ENCODE measurements at regions not wholly inside any gene's neighbourhood (a gene's known extent, or its start where the extent isn't known, plus 50 kb on each side); places are given as distances from the start of the nearest gene placed in this dataset.

DNA sequence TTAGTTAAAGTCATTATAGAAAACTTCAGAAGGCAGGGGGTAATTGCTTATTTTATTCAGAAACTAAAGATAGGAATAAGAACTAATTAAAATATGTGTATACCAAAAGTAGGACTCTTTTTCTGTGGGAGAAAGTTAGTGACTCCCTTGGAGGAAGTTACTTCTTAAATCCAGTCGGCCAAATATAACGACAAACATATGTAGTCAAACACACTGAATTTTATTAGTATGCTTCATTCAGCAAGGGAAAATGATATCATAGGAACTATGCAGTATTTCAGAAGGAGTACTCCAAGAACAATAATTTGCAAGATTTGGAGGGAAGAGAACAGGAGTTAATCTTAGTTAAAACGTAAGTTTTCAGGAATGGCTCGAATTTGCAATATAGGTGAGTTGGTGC, 432.6 kb downstream of the CYLC2 start:
- no peaks in the 10 kb centered on the region for H3K4me1 ChIP-seq
- no peak overlapping the region for H3K4me2 ChIP-seq
- no peak overlapping the region for H3K27ac ChIP-seq
- no peaks in the 10 kb centered on the region for H3K36me3 ChIP-seq
- no peak for TF ChIP-seq Cebpa-rat (IDR thresholded peaks at IDR 0.05)
- no peaks in the 10 kb centered on the region for H4K20me1 ChIP-seq
- H3K9ac ChIP-seq: no peak overlapping the region
- H3K27me3 ChIP-seq: no peaks in the 10 kb centered on the region
- no peak overlapping the region for H3K4me3 ChIP-seq
- H3K9me3 ChIP-seq (replicated peaks in 1 of 11): no peaks in the 10 kb centered on the region

GRCh38 chr9:103430469-103430868, 435.3 kb downstream of the CYLC2 start:
- Histone ChIP-seq H3K9ac (no peak overlapping the region), H3K27me3 (no peaks in the 10 kb centered on the region), H3K4me3 (no peak overlapping the region), H3K36me3 (no peaks in the 10 kb centered on the region), H4K20me1 (no peaks in the 10 kb centered on the region), H3K27ac (no peak overlapping the region), H3K4me1 (no peaks in the 10 kb centered on the region), H3K9me3 (replicated peaks in 1 of 11) (no peaks in the 10 kb centered on the region), H3K4me2 (no peak overlapping the region)
- TF ChIP-seq Cebpa-rat (IDR thresholded peaks at IDR 0.05): no peak

- H3K9ac ChIP-seq: no peak overlapping the region
- no peak overlapping the region for H3K27ac ChIP-seq
- no peaks in the 10 kb centered on the region for H3K4me1 ChIP-seq
- H3K9me3 ChIP-seq (replicated peaks in 1 of 11): no peaks in the 10 kb centered on the region
- no peaks in the 10 kb centered on the region for H3K36me3 ChIP-seq
- no peak overlapping the region for H3K4me3 ChIP-seq
- TF ChIP-seq Cebpa-rat (IDR thresholded peaks at IDR 0.05): no peak
- no peaks in the 10 kb centered on the region for H3K27me3 ChIP-seq
- no peak overlapping the region for H3K4me2 ChIP-seq
- H4K20me1 ChIP-seq: no peaks in the 10 kb centered on the region
These were observed 436.7 kb downstream of the CYLC2 start for GRCh38 chr9:103431809-103432208.

- H3K36me3 ChIP-seq: no peaks in the 10 kb centered on the region
- H3K9ac ChIP-seq: no peak overlapping the region
- no peaks in the 10 kb centered on the region for H3K27me3 ChIP-seq
- no peaks in the 10 kb centered on the region for H4K20me1 ChIP-seq
- peaks cover 0 to 4% (median 0%) of the 10 kb centered on the region in 11 experiments; a peak in 2 of 22 replicates for H3K9me3 ChIP-seq (replicated peaks in 1 of 11)
- 0 out of 20 replicates have a peak, but pooled peaks cover 0 to 5% (median 0%) of the 10 kb centered on the region in 10 experiments for H3K4me1 ChIP-seq
- no peak for TF ChIP-seq Cebpa-rat (IDR thresholded peaks at IDR 0.05)
- H3K27ac ChIP-seq: no peak overlapping the region
- 0 out of 22 replicates have a peak overlapping the region, but pooled peaks of 1 of the 11 experiments have one; percentile 2 for H3K4me2 ChIP-seq
- no peak overlapping the region for H3K4me3 ChIP-seq
These were observed 449.0 kb downstream of the CYLC2 start for GRCh38 chr9:103444176-103444575.

- H3K9ac ChIP-seq: no peak overlapping the region
These were observed 463.7 kb downstream of the CYLC2 start for GRCh38 chr9:103458826-103459225.

DNA sequence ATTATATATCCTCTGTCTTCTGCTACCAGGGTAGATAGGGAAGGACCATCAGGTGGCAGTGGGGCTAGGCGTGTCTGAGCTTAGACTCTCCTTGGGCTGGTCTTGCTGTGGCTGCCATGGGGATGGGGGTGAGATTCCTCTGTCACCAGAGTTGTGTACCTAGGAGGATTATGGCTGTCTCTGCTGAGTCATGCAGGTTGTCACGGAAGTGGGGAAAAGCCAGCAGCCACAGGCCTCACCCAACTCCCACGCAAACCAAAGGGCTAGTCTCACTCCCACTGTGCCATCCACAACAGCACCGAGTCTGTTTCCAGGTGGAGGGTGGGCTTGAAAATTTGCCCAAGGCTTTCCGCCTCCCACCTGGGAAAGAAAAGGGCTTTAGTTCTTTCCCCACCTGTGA, 476.1 kb downstream of the CYLC2 start:
- Histone ChIP-seq H3K27ac (no peak overlapping the region), H3K36me3 (no peaks in the 10 kb centered on the region), H3K9ac (no peak overlapping the region), H4K20me1 (no peaks in the 10 kb centered on the region), H3K4me3 (no peak overlapping the region), H3K9me3 (replicated peaks in 1 of 11) (0 out of 22 replicates have a peak, but pooled peaks cover 0 to 7% (median 0%) of the 10 kb centered on the region in 11 experiments), H3K27me3 (no peaks in the 10 kb centered on the region), H3K4me1 (peaks cover 0 to 8% (median 4%) of the 10 kb centered on the region in 10 experiments; a peak in 4 of 20 replicates), H3K4me2 (peak overlapping the region in 4 of 11 experiments; percentile 20 to 41 (median 30); a peak in 4 of 22 replicates)
- no peak for TF ChIP-seq Cebpa-rat (IDR thresholded peaks at IDR 0.05)

More at GRCh38 chr9:103458826-103459225, 463.7 kb downstream of the CYLC2 start:
- Histone ChIP-seq H3K9me3 (replicated peaks in 1 of 11) (peaks cover 0 to 8% (median 0%) of the 10 kb centered on the region in 11 experiments; a peak in 5 of 22 replicates), H3K4me3 (no peak overlapping the region), H3K4me1 (no peaks in the 10 kb centered on the region), H3K27me3 (no peaks in the 10 kb centered on the region), H4K20me1 (no peaks in the 10 kb centered on the region), H3K27ac (no peak overlapping the region), H3K36me3 (no peaks in the 10 kb centered on the region), H3K4me2 (no peak overlapping the region)
- TF ChIP-seq Cebpa-rat (IDR thresholded peaks at IDR 0.05): no peak

- H3K27ac ChIP-seq: no peak overlapping the region
- no peak overlapping the region for H3K9ac ChIP-seq
- TF ChIP-seq Cebpa-rat (IDR thresholded peaks at IDR 0.05): no peak
These were observed 479.0 kb downstream of the CYLC2 start for GRCh38 chr9:103474156-103474555.

DNA sequence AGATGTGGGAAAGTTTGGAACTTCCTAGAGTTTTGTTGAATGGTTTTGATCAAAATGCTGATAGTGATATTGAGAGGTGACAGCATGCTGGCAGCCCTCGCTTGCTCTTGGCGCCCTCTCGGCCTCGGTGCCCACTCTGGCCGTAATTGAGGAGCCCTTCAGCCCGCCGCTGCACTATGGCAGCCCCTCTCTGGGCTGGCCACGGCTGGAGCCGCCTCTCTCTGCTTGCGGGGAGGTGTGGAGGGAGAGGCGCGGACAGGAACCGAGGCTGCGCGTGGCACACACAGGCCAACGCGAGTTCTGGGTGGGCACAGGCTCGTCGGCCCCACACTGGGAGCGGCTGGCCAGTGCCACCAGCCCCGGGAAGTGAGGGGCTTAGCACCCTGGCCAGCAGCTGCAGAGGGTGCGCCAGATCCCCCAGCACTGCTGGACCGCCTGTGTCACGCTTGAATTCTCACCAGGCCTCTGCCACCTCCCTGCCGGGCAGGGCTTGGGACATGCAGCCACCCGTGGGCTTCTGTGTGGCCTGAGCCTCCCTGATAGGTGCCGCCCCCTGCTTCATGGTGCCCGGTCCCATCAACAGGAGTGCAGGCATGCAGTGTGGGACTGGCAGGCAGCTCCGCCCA, 488.5 kb downstream of the CYLC2 start:
- Histone ChIP-seq H3K36me3 (no peaks in the 10 kb centered on the region), H3K4me1 (no peaks in the 10 kb centered on the region), H4K20me1 (no peaks in the 10 kb centered on the region), H3K4me2 (no peak overlapping the region), H3K27me3 (no peaks in the 10 kb centered on the region), H3K4me3 (no peak overlapping the region), H3K9me3 (replicated peaks in 1 of 11) (peaks cover 12 to 31% (median 22%) of the 10 kb centered on the region in 11 experiments; a peak in 21 of 22 replicates), H3K27ac (no peak overlapping the region), H3K9ac (no peak overlapping the region)
- TF ChIP-seq Cebpa-rat (IDR thresholded peaks at IDR 0.05): no peak

More at GRCh38 chr9:103474156-103474555, 479.0 kb downstream of the CYLC2 start:
- peaks cover 0 to 8% (median 4%) of the 10 kb centered on the region in 10 experiments; a peak in 4 of 20 replicates for H3K4me1 ChIP-seq
- no peak overlapping the region for H3K4me3 ChIP-seq
- H3K36me3 ChIP-seq: no peaks in the 10 kb centered on the region
- H4K20me1 ChIP-seq: no peaks in the 10 kb centered on the region
- H3K9me3 ChIP-seq (replicated peaks in 1 of 11): 0 out of 22 replicates have a peak, but pooled peaks cover 0 to 7% (median 0%) of the 10 kb centered on the region in 11 experiments
- H3K4me2 ChIP-seq: no peak overlapping the region
- no peaks in the 10 kb centered on the region for H3K27me3 ChIP-seq

DNA sequence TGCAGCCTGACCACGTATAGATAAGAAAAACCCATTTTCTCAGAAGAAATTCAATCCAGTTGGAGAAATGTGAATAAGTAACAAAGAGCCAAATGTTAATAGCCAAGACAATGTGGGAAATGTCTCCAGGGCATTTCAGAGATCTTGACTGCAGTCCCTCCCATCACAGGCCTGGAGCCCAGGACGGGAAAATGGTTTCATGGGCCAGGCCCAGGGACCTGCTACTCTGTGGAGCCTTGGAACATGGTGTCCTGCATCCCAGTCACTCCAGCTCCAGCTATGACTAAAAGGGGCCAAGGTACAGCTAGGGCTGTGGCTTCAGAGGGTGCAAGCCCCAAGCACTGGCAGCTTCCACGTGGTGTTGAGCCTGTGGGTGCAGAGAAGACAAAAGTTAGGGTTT, 490.0 kb downstream of the CYLC2 start:
- H3K27me3 ChIP-seq: no peaks in the 10 kb centered on the region
- H3K27ac ChIP-seq: no peak overlapping the region
- H3K4me2 ChIP-seq: no peak overlapping the region
- H3K4me1 ChIP-seq: no peaks in the 10 kb centered on the region
- peaks cover 12 to 31% (median 22%) of the 10 kb centered on the region in 11 experiments; a peak in 21 of 22 replicates for H3K9me3 ChIP-seq (replicated peaks in 1 of 11)
- H3K9ac ChIP-seq: no peak overlapping the region
- H4K20me1 ChIP-seq: no peaks in the 10 kb centered on the region
- no peak overlapping the region for H3K4me3 ChIP-seq
- TF ChIP-seq Cebpa-rat (IDR thresholded peaks at IDR 0.05): no peak
- no peaks in the 10 kb centered on the region for H3K36me3 ChIP-seq

GRCh38 chr9:103514767-103515166, 519.6 kb downstream of the CYLC2 start:
- H3K4me2 ChIP-seq: no peak overlapping the region
- TF ChIP-seq Cebpa-rat (IDR thresholded peaks at IDR 0.05): no peak
- H3K9ac ChIP-seq: no peak overlapping the region
- H3K4me1 ChIP-seq: no peaks in the 10 kb centered on the region
- no peak overlapping the region for H3K4me3 ChIP-seq
- no peak overlapping the region for H3K27ac ChIP-seq
- no peaks in the 10 kb centered on the region for H3K27me3 ChIP-seq
- no peaks in the 10 kb centered on the region for H4K20me1 ChIP-seq
- H3K9me3 ChIP-seq (replicated peaks in 1 of 11): no peaks in the 10 kb centered on the region
- H3K36me3 ChIP-seq: no peaks in the 10 kb centered on the region

Measured in BLaER1 treated with 17β-estradiol and CSF1 and Interleukin-3, amounts not matched to agents 10 nM and 100 nM (cell line).